Activated naive CD4-positive, alpha-beta T cell treated with anti-CD3 and anti-CD28 coated beads, Interleukin-2, amount 50 U/mL, for 16 hours (primary cell): ENCODE measurements at regions not wholly inside any gene's neighbourhood (a gene's known extent, or its start where the extent isn't known, plus 50 kb on each side); places are given as distances from the start of the nearest gene placed in this dataset.
"Not testable (repeated sequence)": the region's sequence is repeated elsewhere in the genome, so short reads cannot be mapped to it uniquely, and the experiment has no call there.

Experiments used
- DNase-seq: peaks from one replicate; pipeline ENCODE4 v3.0.0-alpha.2; 2020

- no peak for DNase-seq
These were observed 955.5 kb upstream of the PRKX start for GRCh38 chrX:4668802-4669536.

GRCh38 chrX:4663085-4663484, 949.6 kb upstream of the PRKX start:
- no peak for DNase-seq

- DNase-seq: no peak
These were observed 948.3 kb upstream of the PRKX start for GRCh38 chrX:4661771-4662170.

- no peak for DNase-seq
These were observed 943.0 kb upstream of the PRKX start for GRCh38 chrX:4656419-4656818.

- no peak for DNase-seq
These were observed 942.3 kb upstream of the PRKX start for GRCh38 chrX:4655743-4656142.

GRCh38 chrX:4642114-4642513, 928.7 kb upstream of the PRKX start:
- no peak for DNase-seq

- DNase-seq: no peak
These were observed 924.6 kb upstream of the PRKX start for GRCh38 chrX:4638036-4638435.

- no peak for DNase-seq
These were observed 914.0 kb upstream of the PRKX start for GRCh38 chrX:4627414-4627813.

GRCh38 chrX:4622486-4623167, 909.2 kb upstream of the PRKX start:
- DNase-seq: no peak

GRCh38 chrX:4613651-4614050, 900.2 kb upstream of the PRKX start:
- DNase-seq: not testable (repeated sequence)

- DNase-seq: no peak
These were observed 875.4 kb upstream of the PRKX start for GRCh38 chrX:4588893-4589292.

GRCh38 chrX:4588466-4588865, 875.0 kb upstream of the PRKX start:
- no peak for DNase-seq

GRCh38 chrX:4588056-4588455, 874.6 kb upstream of the PRKX start:
- no peak for DNase-seq

GRCh38 chrX:4579999-4580398, 866.5 kb upstream of the PRKX start:
- no peak for DNase-seq

- DNase-seq: no peak
These were observed 866.0 kb upstream of the PRKX start for GRCh38 chrX:4579480-4579879.

GRCh38 chrX:4572691-4573090, 859.2 kb upstream of the PRKX start:
- no peak for DNase-seq

GRCh38 chrX:4570151-4570550, 856.7 kb upstream of the PRKX start:
- DNase-seq: no peak

- no peak for DNase-seq
These were observed 846.7 kb upstream of the PRKX start for GRCh38 chrX:4560192-4560591.

GRCh38 chrX:4550018-4550417, 836.6 kb upstream of the PRKX start:
- no peak for DNase-seq

GRCh38 chrX:4547213-4547836, 833.9 kb upstream of the PRKX start:
- DNase-seq: peak; percentile 9

GRCh38 chrX:4546178-4546577, 832.7 kb upstream of the PRKX start:
- DNase-seq: not testable (repeated sequence)

GRCh38 chrX:4528247-4528646, 814.8 kb upstream of the PRKX start:
- DNase-seq: no peak

- no peak for DNase-seq
These were observed 772.5 kb upstream of the PRKX start for GRCh38 chrX:4485912-4486311.

GRCh38 chrX:4484266-4484665, 770.8 kb upstream of the PRKX start:
- DNase-seq: no peak
